Suprapubic skin (tissue), 4 donors: ENCODE measurements at regions not wholly inside any gene's neighbourhood (a gene's known extent, or its start where the extent isn't known, plus 50 kb on each side); places are given as distances from the start of the nearest gene placed in this dataset.

Experiments used
- EP300 ChIP-seq: sonication (generic); formaldehyde crosslinking; IDR thresholded peaks from one replicate; pipeline ENCODE4 v1.6.1; 2017; ENCODE audit warnings: antibody characterized with exemption
- POLR2A ChIP-seq, 2 donors: fragments of 450-650 bp; IDR thresholded peaks; one replicate each; pipeline ENCODE4 v1.6.1; 2017; ENCODE audit warnings: antibody characterized with exemption in 2 of 2, mild to moderate bottlenecking in 2 of 2, moderate library complexity in 2 of 2
- POLR2AphosphoS5 ChIP-seq, 3 donors: sonication (generic); formaldehyde crosslinking; IDR thresholded peaks; one replicate each; pipeline ENCODE4 v1.6.1; 2017; ENCODE audit warnings: antibody characterized with exemption in 3 of 3
- TF ChIP-seq, protein P1 (sequence below), 2 donors: fragments of 200-600 bp in 1 of 2; fragments of 450-650 bp in 1 of 2; sonication (generic) in 1 of 2; IDR thresholded peaks; one replicate each; pipeline ENCODE4 v1.5.1; 2016 to 2019; ENCODE audit warnings: antibody characterized with exemption in 2 of 2, mild to moderate bottlenecking in 1 of 2, moderate library complexity in 1 of 2

DNA sequence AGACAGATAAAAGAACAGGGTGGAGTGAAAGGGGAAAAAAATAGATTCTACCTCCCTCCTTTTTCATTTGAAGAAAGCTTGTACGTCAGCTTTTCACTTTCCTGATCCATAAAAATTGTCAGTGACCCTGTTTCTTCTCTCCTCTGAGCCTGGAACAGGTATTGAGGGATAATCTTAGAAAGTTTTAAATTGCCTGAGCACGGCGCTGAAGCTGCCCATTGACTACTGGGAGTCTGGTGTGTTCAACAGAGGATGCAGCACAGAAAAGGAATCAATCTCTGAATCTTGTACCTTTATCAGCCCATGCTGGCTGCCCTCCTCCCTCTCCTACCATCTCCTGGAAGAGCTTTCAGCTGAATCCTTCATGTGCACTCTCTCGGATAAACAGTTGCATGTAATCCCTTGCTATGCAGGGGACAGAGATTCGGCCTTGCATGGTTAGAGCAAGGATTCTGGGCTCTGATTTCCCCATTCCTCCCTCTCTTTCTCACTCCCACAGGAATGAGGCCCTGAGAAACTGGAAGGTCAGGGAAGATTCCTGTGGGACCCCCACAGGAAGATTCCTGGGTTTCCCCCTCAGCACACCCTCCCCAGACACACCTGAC is 162.4 kb upstream of the SYN3 start:
- TF ChIP-seq, protein P1, sequence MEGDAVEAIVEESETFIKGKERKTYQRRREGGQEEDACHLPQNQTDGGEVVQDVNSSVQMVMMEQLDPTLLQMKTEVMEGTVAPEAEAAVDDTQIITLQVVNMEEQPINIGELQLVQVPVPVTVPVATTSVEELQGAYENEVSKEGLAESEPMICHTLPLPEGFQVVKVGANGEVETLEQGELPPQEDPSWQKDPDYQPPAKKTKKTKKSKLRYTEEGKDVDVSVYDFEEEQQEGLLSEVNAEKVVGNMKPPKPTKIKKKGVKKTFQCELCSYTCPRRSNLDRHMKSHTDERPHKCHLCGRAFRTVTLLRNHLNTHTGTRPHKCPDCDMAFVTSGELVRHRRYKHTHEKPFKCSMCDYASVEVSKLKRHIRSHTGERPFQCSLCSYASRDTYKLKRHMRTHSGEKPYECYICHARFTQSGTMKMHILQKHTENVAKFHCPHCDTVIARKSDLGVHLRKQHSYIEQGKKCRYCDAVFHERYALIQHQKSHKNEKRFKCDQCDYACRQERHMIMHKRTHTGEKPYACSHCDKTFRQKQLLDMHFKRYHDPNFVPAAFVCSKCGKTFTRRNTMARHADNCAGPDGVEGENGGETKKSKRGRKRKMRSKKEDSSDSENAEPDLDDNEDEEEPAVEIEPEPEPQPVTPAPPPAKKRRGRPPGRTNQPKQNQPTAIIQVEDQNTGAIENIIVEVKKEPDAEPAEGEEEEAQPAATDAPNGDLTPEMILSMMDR (IDR thresholded peaks at IDR 0.05), result no peak
- no peak for TF ChIP-seq POLR2AphosphoS5 (IDR thresholded peaks at IDR 0.05)
- TF ChIP-seq POLR2A (IDR thresholded peaks at IDR 0.05), result no peak
- no peak for TF ChIP-seq EP300
